WTC11 (cell line): ENCODE measurements at regions not wholly inside any gene's neighbourhood (a gene's known extent, or its start where the extent isn't known, plus 50 kb on each side); places are given as distances from the start of the nearest gene placed in this dataset.

Source experiments
- ATAC-seq: fragments of 200-7000 bp; cut with Tn5 transposase; 2 replicates; pipeline ENCODE4 v1.10.0; 2021; ENCODE audit warnings: mild to moderate bottlenecking, moderate library complexity
- CTCF ChIA-PET: fragments of 300-600 bp; sonication (Branson Sonifier 250); formaldehyde crosslinking; loops from one replicate; lab custom pipeline; 2021; ENCODE audit warnings: antibody characterized with exemption; lab: Charles Lee
- POLR2A ChIA-PET: fragments of 350-600 bp; sonication (Branson Sonifier 250); formaldehyde crosslinking; loops from one replicate; lab custom pipeline; 2021; ENCODE audit warnings: antibody characterized with exemption; lab: Charles Lee
- DNase-seq: peaks from one replicate; pipeline ENCODE4 v3.0.0; 2021; ENCODE audit warnings: low spot score
- H3K27ac Mint-ChIP-seq: 2 replicates; pipeline ENCODE4 v1.8.0; 2021; ENCODE audit warnings: mixed read lengths
- H3K27me3 Mint-ChIP-seq: 2 replicates; pipeline ENCODE4 v1.8.0; 2021; ENCODE audit warnings: low read depth, mild to moderate bottlenecking, moderate library complexity, mixed read lengths
- H3K36me3 Mint-ChIP-seq: 2 replicates; pipeline ENCODE4 v1.8.0; 2021; ENCODE audit warnings: mixed read lengths
- H3K4me1 Mint-ChIP-seq: 2 replicates; pipeline ENCODE4 v1.8.0; 2022; ENCODE audit warnings: mixed read lengths
- H3K4me3 Mint-ChIP-seq: 2 replicates; pipeline ENCODE4 v1.8.0; 2021; ENCODE audit warnings: mild to moderate bottlenecking, moderate library complexity, mixed read lengths
- H3K9me3 Mint-ChIP-seq: 2 replicates; pipeline ENCODE4 v1.8.0; 2021; ENCODE audit warnings: mixed read lengths
- ELF4 ChIP-seq: sonication (generic); formaldehyde crosslinking; IDR thresholded peaks from 2 replicates; pipeline ENCODE4 v1.8.1; 2022; ENCODE audit warnings: low read depth, mild to moderate bottlenecking, moderate library complexity, missing genetic modification reagents
- GRHL2 ChIP-seq: fragments of 250-450 bp; sonication (Bioruptor Pico); IDR thresholded peaks from 2 replicates; pipeline ENCODE4 v1.8.0; 2022; ENCODE audit warnings: mild to moderate bottlenecking, moderate library complexity; ENCODE audit not compliant: insufficient replicate concordance, severe bottlenecking
- JUN ChIP-seq: sonication (generic); formaldehyde crosslinking; IDR thresholded peaks from 2 replicates; pipeline ENCODE4 v1.8.0; 2023; ENCODE audit warnings: mild to moderate bottlenecking, missing genetic modification reagents
- NFATC4 ChIP-seq: fragments of 250-450 bp; sonication (Bioruptor Pico); IDR thresholded peaks from 2 replicates; pipeline ENCODE4 v1.9.0; 2021; ENCODE audit warnings: mild to moderate bottlenecking
- NFE2L1 ChIP-seq: sonication (generic); formaldehyde crosslinking; IDR thresholded peaks from 2 replicates; pipeline ENCODE4 v1.8.1; 2023; ENCODE audit warnings: missing genetic modification reagents
- PRRX2 ChIP-seq: fragments of 250-450 bp; sonication (Bioruptor Pico); IDR thresholded peaks from 2 replicates; pipeline ENCODE4 v1.8.0; 2021; ENCODE audit warnings: mild to moderate bottlenecking
- SMAD4 ChIP-seq: sonication (generic); formaldehyde crosslinking; IDR thresholded peaks from 2 replicates; pipeline ENCODE4 v1.8.0; 2022; ENCODE audit warnings: mild to moderate bottlenecking, missing genetic modification reagents
- SOX15 ChIP-seq: fragments of 250-450 bp; sonication (Bioruptor Pico); IDR thresholded peaks from 2 replicates; pipeline ENCODE4 v1.9.0; 2021; ENCODE audit warnings: mild to moderate bottlenecking
- TP53 ChIP-seq: sonication (generic); formaldehyde crosslinking; IDR thresholded peaks from 2 replicates; pipeline ENCODE4 v1.8.1; 2023; ENCODE audit warnings: mild to moderate bottlenecking, missing genetic modification reagents
- ZNF396 ChIP-seq: fragments of 250-450 bp; sonication (Bioruptor Pico); IDR thresholded peaks from 2 replicates; pipeline ENCODE4 v1.8.0; 2021; ENCODE audit warnings: mild to moderate bottlenecking, moderate library complexity, borderline replicate concordance
- TF ChIP-seq, protein P1 (sequence below): sonication (generic); formaldehyde crosslinking; IDR thresholded peaks from 2 replicates; pipeline ENCODE4 v1.8.1; 2022; ENCODE audit warnings: missing genetic modification reagents, borderline replicate concordance
- TF ChIP-seq, protein P2 (sequence below): fragments of 250-450 bp; sonication (Bioruptor Pico); IDR thresholded peaks from 2 replicates; pipeline ENCODE4 v1.9.0; 2021; ENCODE audit warnings: mild to moderate bottlenecking
- TF ChIP-seq, protein P3 (sequence below): fragments of 250-450 bp; sonication (Bioruptor Pico); IDR thresholded peaks from 2 replicates; pipeline ENCODE4 v2.1.2; 2022; ENCODE audit warnings: mild to moderate bottlenecking, moderate library complexity
- TF ChIP-seq, protein P4 (sequence below): sonication (generic); formaldehyde crosslinking; IDR thresholded peaks from 2 replicates; pipeline ENCODE4 v1.8.0; 2022; ENCODE audit warnings: missing genetic modification reagents
- TF ChIP-seq, protein P5 (sequence below): sonication (generic); formaldehyde crosslinking; IDR thresholded peaks from 2 replicates; pipeline ENCODE4 v1.8.1; 2023; ENCODE audit warnings: mild to moderate bottlenecking, moderate library complexity, missing genetic modification reagents
- TF ChIP-seq, protein P6 (sequence below): sonication (generic); formaldehyde crosslinking; IDR thresholded peaks from 2 replicates; pipeline ENCODE4 v1.8.1; 2023; ENCODE audit warnings: mild to moderate bottlenecking, missing genetic modification reagents, moderate library complexity
- TF ChIP-seq, protein P7 (sequence below): sonication (generic); formaldehyde crosslinking; IDR thresholded peaks from 2 replicates; pipeline ENCODE4 v1.8.1; 2023; ENCODE audit warnings: mild to moderate bottlenecking, missing genetic modification reagents, borderline replicate concordance
- TF ChIP-seq, protein P8 (sequence below): sonication (generic); formaldehyde crosslinking; IDR thresholded peaks from 2 replicates; pipeline ENCODE4 v1.8.0; 2022; ENCODE audit warnings: mild to moderate bottlenecking, missing genetic modification reagents

DNA sequence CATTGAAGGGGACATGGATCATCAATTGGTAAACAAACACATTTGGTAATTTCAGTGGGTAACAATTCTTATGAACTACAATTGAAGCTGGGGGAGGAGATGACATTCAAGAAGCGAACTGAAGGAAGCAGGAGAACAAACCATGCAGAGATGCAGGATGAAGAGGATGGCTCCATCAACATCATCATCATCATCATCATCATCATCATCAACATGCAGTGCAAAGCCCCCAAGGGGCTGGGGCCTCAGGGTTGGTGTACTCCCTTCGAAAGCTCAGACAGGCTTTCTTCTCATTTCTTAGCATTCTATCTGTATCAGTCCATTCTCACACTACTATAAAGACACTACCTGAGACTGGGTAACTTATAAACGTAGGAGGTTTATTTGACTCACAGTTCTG lies 105.8 kb downstream of the DUSP10 start:
- POLR2A ChIA-PET = no interaction called here
- no peak overlapping the region for H3K4me3 Mint-ChIP-seq
- no peak for ATAC-seq

More for the DNA sequence above, 105.8 kb downstream of the DUSP10 start:
- CTCF ChIA-PET = no interaction called here
- no peak for DNase-seq
- TF ChIP-seq NFATC4 (no peak), JUN (CRISPR knock-in tag) (no peak), ZNF396 (CRISPR knock-in tag) (no peak), ELF4 (CRISPR knock-in tag) (no peak), SMAD4 (CRISPR knock-in tag) (no peak), NFE2L1 (CRISPR knock-in tag) (no peak), GRHL2 (CRISPR knock-in tag) (no peak), TP53 (no peak), SOX15 (CRISPR knock-in tag) (no peak), PRRX2 (CRISPR knock-in tag) (no peak)
- TF ChIP-seq, protein P1, sequence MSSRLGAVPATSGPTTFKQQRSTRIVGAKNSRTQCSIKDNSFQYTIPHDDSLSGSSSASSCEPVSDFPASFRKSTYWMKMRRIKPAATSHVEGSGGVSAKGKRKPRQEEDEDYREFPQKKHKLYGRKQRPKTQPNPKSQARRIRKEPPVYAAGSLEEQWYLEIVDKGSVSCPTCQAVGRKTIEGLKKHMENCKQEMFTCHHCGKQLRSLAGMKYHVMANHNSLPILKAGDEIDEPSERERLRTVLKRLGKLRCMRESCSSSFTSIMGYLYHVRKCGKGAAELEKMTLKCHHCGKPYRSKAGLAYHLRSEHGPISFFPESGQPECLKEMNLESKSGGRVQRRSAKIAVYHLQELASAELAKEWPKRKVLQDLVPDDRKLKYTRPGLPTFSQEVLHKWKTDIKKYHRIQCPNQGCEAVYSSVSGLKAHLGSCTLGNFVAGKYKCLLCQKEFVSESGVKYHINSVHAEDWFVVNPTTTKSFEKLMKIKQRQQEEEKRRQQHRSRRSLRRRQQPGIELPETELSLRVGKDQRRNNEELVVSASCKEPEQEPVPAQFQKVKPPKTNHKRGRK (CRISPR knock-in tag) = no peak
- TF ChIP-seq, protein P2, sequence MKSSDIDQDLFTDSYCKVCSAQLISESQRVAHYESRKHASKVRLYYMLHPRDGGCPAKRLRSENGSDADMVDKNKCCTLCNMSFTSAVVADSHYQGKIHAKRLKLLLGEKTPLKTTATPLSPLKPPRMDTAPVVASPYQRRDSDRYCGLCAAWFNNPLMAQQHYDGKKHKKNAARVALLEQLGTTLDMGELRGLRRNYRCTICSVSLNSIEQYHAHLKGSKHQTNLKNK (CRISPR knock-in tag) = no peak
- TF ChIP-seq, protein P3, sequence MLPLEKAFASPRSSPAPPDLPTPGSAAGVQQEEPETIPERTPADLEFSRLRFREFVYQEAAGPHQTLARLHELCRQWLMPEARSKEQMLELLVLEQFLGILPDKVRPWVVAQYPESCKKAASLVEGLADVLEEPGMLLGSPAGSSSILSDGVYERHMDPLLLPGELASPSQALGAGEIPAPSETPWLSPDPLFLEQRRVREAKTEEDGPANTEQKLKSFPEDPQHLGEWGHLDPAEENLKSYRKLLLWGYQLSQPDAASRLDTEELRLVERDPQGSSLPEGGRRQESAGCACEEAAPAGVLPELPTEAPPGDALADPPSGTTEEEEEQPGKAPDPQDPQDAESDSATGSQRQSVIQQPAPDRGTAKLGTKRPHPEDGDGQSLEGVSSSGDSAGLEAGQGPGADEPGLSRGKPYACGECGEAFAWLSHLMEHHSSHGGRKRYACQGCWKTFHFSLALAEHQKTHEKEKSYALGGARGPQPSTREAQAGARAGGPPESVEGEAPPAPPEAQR (CRISPR knock-in tag) = no peak
- TF ChIP-seq, protein P4, sequence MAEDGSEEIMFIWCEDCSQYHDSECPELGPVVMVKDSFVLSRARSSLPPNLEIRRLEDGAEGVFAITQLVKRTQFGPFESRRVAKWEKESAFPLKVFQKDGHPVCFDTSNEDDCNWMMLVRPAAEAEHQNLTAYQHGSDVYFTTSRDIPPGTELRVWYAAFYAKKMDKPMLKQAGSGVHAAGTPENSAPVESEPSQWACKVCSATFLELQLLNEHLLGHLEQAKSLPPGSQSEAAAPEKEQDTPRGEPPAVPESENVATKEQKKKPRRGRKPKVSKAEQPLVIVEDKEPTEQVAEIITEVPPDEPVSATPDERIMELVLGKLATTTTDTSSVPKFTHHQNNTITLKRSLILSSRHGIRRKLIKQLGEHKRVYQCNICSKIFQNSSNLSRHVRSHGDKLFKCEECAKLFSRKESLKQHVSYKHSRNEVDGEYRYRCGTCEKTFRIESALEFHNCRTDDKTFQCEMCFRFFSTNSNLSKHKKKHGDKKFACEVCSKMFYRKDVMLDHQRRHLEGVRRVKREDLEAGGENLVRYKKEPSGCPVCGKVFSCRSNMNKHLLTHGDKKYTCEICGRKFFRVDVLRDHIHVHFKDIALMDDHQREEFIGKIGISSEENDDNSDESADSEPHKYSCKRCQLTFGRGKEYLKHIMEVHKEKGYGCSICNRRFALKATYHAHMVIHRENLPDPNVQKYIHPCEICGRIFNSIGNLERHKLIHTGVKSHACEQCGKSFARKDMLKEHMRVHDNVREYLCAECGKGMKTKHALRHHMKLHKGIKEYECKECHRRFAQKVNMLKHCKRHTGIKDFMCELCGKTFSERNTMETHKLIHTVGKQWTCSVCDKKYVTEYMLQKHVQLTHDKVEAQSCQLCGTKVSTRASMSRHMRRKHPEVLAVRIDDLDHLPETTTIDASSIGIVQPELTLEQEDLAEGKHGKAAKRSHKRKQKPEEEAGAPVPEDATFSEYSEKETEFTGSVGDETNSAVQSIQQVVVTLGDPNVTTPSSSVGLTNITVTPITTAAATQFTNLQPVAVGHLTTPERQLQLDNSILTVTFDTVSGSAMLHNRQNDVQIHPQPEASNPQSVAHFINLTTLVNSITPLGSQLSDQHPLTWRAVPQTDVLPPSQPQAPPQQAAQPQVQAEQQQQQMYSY = no peak
- TF ChIP-seq, protein P5, sequence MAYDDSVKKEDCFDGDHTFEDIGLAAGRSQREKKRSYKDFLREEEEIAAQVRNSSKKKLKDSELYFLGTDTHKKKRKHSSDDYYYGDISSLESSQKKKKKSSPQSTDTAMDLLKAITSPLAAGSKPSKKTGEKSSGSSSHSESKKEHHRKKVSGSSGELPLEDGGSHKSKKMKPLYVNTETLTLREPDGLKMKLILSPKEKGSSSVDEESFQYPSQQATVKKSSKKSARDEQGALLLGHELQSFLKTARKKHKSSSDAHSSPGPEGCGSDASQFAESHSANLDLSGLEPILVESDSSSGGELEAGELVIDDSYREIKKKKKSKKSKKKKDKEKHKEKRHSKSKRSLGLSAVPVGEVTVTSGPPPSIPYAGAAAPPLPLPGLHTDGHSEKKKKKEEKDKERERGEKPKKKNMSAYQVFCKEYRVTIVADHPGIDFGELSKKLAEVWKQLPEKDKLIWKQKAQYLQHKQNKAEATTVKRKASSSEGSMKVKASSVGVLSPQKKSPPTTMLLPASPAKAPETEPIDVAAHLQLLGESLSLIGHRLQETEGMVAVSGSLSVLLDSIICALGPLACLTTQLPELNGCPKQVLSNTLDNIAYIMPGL (CRISPR knock-in tag) = no peak
- TF ChIP-seq, protein P6, sequence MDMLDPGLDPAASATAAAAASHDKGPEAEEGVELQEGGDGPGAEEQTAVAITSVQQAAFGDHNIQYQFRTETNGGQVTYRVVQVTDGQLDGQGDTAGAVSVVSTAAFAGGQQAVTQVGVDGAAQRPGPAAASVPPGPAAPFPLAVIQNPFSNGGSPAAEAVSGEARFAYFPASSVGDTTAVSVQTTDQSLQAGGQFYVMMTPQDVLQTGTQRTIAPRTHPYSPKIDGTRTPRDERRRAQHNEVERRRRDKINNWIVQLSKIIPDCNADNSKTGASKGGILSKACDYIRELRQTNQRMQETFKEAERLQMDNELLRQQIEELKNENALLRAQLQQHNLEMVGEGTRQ = no peak
- TF ChIP-seq, protein P7, sequence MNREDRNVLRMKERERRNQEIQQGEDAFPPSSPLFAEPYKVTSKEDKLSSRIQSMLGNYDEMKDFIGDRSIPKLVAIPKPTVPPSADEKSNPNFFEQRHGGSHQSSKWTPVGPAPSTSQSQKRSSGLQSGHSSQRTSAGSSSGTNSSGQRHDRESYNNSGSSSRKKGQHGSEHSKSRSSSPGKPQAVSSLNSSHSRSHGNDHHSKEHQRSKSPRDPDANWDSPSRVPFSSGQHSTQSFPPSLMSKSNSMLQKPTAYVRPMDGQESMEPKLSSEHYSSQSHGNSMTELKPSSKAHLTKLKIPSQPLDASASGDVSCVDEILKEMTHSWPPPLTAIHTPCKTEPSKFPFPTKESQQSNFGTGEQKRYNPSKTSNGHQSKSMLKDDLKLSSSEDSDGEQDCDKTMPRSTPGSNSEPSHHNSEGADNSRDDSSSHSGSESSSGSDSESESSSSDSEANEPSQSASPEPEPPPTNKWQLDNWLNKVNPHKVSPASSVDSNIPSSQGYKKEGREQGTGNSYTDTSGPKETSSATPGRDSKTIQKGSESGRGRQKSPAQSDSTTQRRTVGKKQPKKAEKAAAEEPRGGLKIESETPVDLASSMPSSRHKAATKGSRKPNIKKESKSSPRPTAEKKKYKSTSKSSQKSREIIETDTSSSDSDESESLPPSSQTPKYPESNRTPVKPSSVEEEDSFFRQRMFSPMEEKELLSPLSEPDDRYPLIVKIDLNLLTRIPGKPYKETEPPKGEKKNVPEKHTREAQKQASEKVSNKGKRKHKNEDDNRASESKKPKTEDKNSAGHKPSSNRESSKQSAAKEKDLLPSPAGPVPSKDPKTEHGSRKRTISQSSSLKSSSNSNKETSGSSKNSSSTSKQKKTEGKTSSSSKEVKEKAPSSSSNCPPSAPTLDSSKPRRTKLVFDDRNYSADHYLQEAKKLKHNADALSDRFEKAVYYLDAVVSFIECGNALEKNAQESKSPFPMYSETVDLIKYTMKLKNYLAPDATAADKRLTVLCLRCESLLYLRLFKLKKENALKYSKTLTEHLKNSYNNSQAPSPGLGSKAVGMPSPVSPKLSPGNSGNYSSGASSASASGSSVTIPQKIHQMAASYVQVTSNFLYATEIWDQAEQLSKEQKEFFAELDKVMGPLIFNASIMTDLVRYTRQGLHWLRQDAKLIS (CRISPR knock-in tag) = no peak
- TF ChIP-seq, protein P8, sequence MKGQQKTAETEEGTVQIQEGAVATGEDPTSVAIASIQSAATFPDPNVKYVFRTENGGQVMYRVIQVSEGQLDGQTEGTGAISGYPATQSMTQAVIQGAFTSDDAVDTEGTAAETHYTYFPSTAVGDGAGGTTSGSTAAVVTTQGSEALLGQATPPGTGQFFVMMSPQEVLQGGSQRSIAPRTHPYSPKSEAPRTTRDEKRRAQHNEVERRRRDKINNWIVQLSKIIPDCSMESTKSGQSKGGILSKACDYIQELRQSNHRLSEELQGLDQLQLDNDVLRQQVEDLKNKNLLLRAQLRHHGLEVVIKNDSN = no peak
- H3K27me3 Mint-ChIP-seq = no peaks in the 10 kb centered on the region
- no peak overlapping the region for H3K27ac Mint-ChIP-seq
- no peaks in the 10 kb centered on the region for H3K9me3 Mint-ChIP-seq
- no peaks in the 10 kb centered on the region for H3K36me3 Mint-ChIP-seq
- no peaks in the 10 kb centered on the region; the same call in 1 of the 2 replicates for H3K4me1 Mint-ChIP-seq
